Glutamatergic neuron (in vitro differentiated cells): ENCODE measurements at regions not wholly inside any gene's neighbourhood (a gene's known extent, or its start where the extent isn't known, plus 50 kb on each side); places are given as distances from the start of the nearest gene placed in this dataset.

Source experiments
- DNase-seq: peaks from one replicate; pipeline ENCODE4 v3.0.0; 2022
- H3K27ac Mint-ChIP-seq: one replicate; pipeline ENCODE4 v1.8.0; 2020; ENCODE audit warnings: mild to moderate bottlenecking, mixed read lengths, inconsistent platforms; ENCODE audit not compliant: unreplicated experiment
- H3K27me3 Mint-ChIP-seq: one replicate; pipeline ENCODE4 v1.8.0; 2020; ENCODE audit warnings: mild to moderate bottlenecking, moderate library complexity, mixed read lengths, inconsistent platforms; ENCODE audit not compliant: unreplicated experiment
- H3K36me3 Mint-ChIP-seq: one replicate; pipeline ENCODE4 v1.8.0; 2020; ENCODE audit warnings: mild to moderate bottlenecking, mixed read lengths, inconsistent platforms; ENCODE audit not compliant: unreplicated experiment
- H3K4me1 Mint-ChIP-seq: one replicate; pipeline ENCODE4 v1.8.0; 2020; ENCODE audit warnings: mild to moderate bottlenecking, low read depth, mixed read lengths, inconsistent platforms; ENCODE audit not compliant: unreplicated experiment
- H3K4me3 Mint-ChIP-seq: one replicate; pipeline ENCODE4 v1.8.0; 2020; ENCODE audit warnings: mild to moderate bottlenecking, mixed read lengths, inconsistent platforms; ENCODE audit not compliant: unreplicated experiment
- H3K9me3 Mint-ChIP-seq: one replicate; pipeline ENCODE4 v1.8.0; 2020; ENCODE audit warnings: mild to moderate bottlenecking, moderate library complexity, mixed read lengths, inconsistent platforms; ENCODE audit not compliant: unreplicated experiment
- TF ChIP-seq, protein P1 (sequence below): fragments of 200-600 bp; sonication (generic); IDR thresholded peaks from one replicate; pipeline ENCODE4 v1.5.0; 2021; ENCODE audit not compliant: partially characterized antibody, unreplicated experiment

GRCh38 chr6:71406865-71407860 is 118.6 kb downstream of the OGFRL1 start:
- no peak overlapping the region for H3K27ac Mint-ChIP-seq
- peaks cover 4% of the 10 kb centered on the region for H3K9me3 Mint-ChIP-seq
- peaks cover 23% of the 10 kb centered on the region for H3K4me1 Mint-ChIP-seq
- H3K27me3 Mint-ChIP-seq: no peaks in the 10 kb centered on the region
- TF ChIP-seq, protein P1, sequence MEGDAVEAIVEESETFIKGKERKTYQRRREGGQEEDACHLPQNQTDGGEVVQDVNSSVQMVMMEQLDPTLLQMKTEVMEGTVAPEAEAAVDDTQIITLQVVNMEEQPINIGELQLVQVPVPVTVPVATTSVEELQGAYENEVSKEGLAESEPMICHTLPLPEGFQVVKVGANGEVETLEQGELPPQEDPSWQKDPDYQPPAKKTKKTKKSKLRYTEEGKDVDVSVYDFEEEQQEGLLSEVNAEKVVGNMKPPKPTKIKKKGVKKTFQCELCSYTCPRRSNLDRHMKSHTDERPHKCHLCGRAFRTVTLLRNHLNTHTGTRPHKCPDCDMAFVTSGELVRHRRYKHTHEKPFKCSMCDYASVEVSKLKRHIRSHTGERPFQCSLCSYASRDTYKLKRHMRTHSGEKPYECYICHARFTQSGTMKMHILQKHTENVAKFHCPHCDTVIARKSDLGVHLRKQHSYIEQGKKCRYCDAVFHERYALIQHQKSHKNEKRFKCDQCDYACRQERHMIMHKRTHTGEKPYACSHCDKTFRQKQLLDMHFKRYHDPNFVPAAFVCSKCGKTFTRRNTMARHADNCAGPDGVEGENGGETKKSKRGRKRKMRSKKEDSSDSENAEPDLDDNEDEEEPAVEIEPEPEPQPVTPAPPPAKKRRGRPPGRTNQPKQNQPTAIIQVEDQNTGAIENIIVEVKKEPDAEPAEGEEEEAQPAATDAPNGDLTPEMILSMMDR: no peak
- no peaks in the 10 kb centered on the region for H3K36me3 Mint-ChIP-seq
- peak; percentile 45 for DNase-seq
- H3K4me3 Mint-ChIP-seq: peak overlapping the region; percentile 14

- no peak overlapping the region for H3K27ac Mint-ChIP-seq
- no peaks in the 10 kb centered on the region for H3K36me3 Mint-ChIP-seq
- DNase-seq: no peak
- no peak overlapping the region for H3K4me3 Mint-ChIP-seq
- peaks cover 17% of the 10 kb centered on the region for H3K4me1 Mint-ChIP-seq
- TF ChIP-seq, protein P1: no peak
- H3K9me3 Mint-ChIP-seq: peaks cover 1% of the 10 kb centered on the region
- H3K27me3 Mint-ChIP-seq: no peaks in the 10 kb centered on the region
Measured at GRCh38 chr6:71408787-71409723, 120.4 kb downstream of the OGFRL1 start.

DNA sequence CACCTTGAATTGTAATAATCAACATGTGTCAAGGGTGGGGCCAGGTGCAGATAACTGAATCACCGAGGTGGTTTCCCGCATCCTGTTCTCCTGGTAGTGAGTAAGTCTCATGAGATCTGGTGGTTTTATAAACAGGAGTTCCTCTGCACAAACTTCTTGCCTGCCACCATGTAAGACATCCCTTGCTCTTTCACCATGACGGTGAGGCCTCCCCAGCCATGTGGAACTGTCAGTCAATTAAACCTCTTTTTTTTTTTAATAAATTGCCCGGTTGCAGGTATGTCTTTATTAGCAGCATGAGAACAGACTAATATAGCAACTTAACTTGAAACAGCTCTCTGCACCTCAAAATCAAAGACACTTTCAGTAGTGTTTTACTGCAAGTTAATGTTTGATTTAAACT is 121.6 kb downstream of the OGFRL1 start:
- DNase-seq: no peak
- Mint-ChIP-seq H3K4me1 (peaks cover 17% of the 10 kb centered on the region), H3K36me3 (no peaks in the 10 kb centered on the region), H3K4me3 (peak overlapping the region; percentile 57), H3K27ac (no peak overlapping the region), H3K9me3 (peaks cover 3% of the 10 kb centered on the region), H3K27me3 (no peaks in the 10 kb centered on the region)
- TF ChIP-seq, protein P1: no peak

DNA sequence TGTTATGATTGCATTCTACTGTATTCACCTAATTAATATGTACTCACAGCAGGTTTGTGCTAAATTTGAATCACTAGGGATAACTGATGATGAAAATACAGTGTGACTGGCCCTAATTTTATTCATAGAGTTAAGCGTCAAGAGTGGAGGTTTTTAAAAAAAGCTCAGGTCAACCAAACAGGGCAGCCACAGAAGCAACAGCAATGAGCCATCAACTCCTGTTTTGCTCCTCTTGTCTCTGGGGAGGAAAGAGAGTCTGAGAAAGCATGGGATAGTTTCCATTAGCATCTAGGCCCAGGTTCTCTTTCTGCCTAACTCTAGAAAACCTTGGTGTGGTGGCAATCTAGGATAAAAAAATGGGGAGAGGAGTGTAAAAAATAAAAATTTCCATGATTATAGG is 122.1 kb downstream of the OGFRL1 start:
- Mint-ChIP-seq H3K9me3 (peaks cover 3% of the 10 kb centered on the region), H3K27ac (peak overlapping the region; percentile 44), H3K27me3 (no peaks in the 10 kb centered on the region), H3K4me1 (peaks cover 20% of the 10 kb centered on the region), H3K36me3 (no peaks in the 10 kb centered on the region), H3K4me3 (peak overlapping the region; percentile 40)
- DNase-seq: no peak
- TF ChIP-seq, protein P1: no peak
